ENCODE measurements at regions not wholly inside any gene's neighbourhood (a gene's known extent, or its start where the extent isn't known, plus 50 kb on each side); places are given as distances from the start of the nearest gene placed in this dataset.

DNA sequence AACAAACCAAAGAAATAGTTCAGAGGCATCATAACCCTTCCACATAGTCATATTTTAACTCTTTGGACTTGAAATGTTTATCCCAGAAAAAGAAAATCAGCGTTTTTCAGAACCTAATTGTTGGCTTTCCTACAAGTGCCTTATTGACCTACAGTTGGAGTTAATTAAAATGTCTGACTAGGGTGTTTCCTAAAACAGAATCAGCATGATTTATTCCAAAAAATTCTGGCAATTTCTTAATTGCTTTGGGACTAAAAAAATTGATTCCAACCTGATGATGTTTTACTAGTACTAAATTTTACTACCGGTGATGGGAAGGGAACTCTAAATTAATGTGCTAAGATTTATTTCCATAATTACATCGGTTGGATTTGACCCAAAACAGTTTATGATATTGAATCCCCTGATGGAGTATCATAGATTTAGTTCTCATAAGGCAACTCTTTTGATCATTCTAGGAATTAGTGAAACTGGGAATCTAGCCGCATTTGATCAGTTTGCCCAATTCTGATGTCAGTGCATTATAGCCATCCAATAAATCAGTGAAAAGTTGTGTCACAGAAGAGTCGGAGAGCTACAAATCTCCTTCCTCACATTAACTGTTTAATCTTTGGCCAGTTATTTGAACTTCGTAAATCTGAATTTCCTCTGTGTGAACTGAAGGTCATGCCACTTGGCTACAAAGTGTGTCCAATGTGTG, 134.3 kb upstream of the DSEL start:
- no peaks in the 10 kb centered on the region for H3K4me1 ChIP-seq (ENCODE audit: low read length)
- TF ChIP-seq, protein P1, sequence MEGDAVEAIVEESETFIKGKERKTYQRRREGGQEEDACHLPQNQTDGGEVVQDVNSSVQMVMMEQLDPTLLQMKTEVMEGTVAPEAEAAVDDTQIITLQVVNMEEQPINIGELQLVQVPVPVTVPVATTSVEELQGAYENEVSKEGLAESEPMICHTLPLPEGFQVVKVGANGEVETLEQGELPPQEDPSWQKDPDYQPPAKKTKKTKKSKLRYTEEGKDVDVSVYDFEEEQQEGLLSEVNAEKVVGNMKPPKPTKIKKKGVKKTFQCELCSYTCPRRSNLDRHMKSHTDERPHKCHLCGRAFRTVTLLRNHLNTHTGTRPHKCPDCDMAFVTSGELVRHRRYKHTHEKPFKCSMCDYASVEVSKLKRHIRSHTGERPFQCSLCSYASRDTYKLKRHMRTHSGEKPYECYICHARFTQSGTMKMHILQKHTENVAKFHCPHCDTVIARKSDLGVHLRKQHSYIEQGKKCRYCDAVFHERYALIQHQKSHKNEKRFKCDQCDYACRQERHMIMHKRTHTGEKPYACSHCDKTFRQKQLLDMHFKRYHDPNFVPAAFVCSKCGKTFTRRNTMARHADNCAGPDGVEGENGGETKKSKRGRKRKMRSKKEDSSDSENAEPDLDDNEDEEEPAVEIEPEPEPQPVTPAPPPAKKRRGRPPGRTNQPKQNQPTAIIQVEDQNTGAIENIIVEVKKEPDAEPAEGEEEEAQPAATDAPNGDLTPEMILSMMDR (IDR thresholded peaks at IDR 0.05; ENCODE audit: low read depth, low read length) = no peak
- no peak for TF ChIP-seq EZH2phosphoT487 (IDR thresholded peaks at IDR 0.05; ENCODE audit: low read depth)
- H3K4me3 ChIP-seq (ENCODE audit: low read length) = no peak overlapping the region
- no peaks in the 10 kb centered on the region for H3K36me3 ChIP-seq (replicated peaks; ENCODE audit: low read depth, low read length)
- H3K9ac ChIP-seq (ENCODE audit: low read length) = no peak overlapping the region
- H2AFZ ChIP-seq (ENCODE audit: low read depth, low read length) = peak overlapping the region; percentile 15; the same call in 1 of the 2 replicates
- no peak overlapping the region for H3K27ac ChIP-seq (ENCODE audit: low read length)
- H3K79me2 ChIP-seq (ENCODE audit: low read length) = no peaks in the 10 kb centered on the region
- no peaks in the 10 kb centered on the region for H3K27me3 ChIP-seq (ENCODE audit: low read depth, low read length)
- no peak overlapping the region for H3K4me2 ChIP-seq (ENCODE audit: low read length)
- H4K20me1 ChIP-seq (ENCODE audit: insufficient read depth, low read length) = no peaks in the 10 kb centered on the region
- no peaks in the 10 kb centered on the region for H3K9me3 ChIP-seq (ENCODE audit: insufficient read depth, low read length)

DNA sequence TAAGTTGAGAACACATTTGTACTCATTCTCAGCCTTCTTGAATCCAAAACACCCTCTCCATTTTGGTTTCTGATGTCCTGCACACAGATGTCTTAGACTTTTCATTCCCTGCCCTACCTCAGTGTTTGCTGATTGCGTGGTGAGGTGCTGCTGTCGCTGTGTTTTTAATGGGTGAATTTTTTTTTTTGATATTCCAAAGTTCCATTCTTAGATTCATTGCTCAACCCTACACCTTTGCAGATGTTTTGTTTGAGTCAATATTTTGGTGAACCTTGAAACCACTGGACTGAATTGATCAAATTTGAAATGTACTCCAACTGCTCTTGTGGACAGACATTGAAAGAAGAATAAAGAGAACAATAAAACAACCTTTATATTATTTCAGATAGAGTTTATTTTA, 130.4 kb upstream of the DSEL start:
- Histone ChIP-seq H3K36me3 (replicated peaks; ENCODE audit: low read depth, low read length) (no peaks in the 10 kb centered on the region), H2AFZ (ENCODE audit: low read depth, low read length) (no peak overlapping the region), H3K9ac (ENCODE audit: low read length) (no peak overlapping the region), H3K79me2 (ENCODE audit: low read length) (no peaks in the 10 kb centered on the region), H3K27me3 (ENCODE audit: low read depth, low read length) (no peaks in the 10 kb centered on the region), H3K9me3 (ENCODE audit: insufficient read depth, low read length) (no peaks in the 10 kb centered on the region; the same call in 1 of the 2 replicates), H3K4me2 (ENCODE audit: low read length) (no peak overlapping the region), H3K27ac (ENCODE audit: low read length) (no peak overlapping the region), H3K4me1 (ENCODE audit: low read length) (no peaks in the 10 kb centered on the region), H4K20me1 (ENCODE audit: insufficient read depth, low read length) (no peaks in the 10 kb centered on the region), H3K4me3 (ENCODE audit: low read length) (no peak overlapping the region)
- no peak for TF ChIP-seq EZH2phosphoT487 (IDR thresholded peaks at IDR 0.05; ENCODE audit: low read depth)
- TF ChIP-seq, protein P1 (IDR thresholded peaks at IDR 0.05; ENCODE audit: low read depth, low read length) = no peak

DNA sequence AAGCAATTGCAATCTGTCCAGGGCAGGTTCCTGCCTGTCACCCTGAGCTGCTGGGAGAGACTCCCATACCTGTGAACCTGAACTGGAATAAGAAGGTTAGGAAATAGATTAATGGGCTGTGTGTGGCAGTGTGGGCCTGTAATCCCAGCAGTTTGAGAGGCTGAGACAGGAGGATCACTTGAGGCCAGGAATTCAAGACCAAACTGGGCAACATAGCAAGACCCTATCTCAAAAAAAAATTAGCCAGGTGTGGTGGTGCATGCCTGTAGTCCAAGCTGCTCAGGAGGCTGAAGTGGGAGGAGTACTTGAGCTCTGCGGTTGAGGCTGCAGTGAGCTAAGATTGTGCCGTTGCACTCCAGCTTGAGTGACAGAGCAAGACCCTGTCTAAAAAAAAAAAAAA, 127.7 kb upstream of the DSEL start:
- no peaks in the 10 kb centered on the region for H3K27me3 ChIP-seq (ENCODE audit: low read depth, low read length)
- H3K4me3 ChIP-seq (ENCODE audit: low read length) = no peak overlapping the region
- no peaks in the 10 kb centered on the region for H3K79me2 ChIP-seq (ENCODE audit: low read length)
- no peak overlapping the region for H3K27ac ChIP-seq (ENCODE audit: low read length)
- H2AFZ ChIP-seq (ENCODE audit: low read depth, low read length) = no peak overlapping the region
- H3K4me2 ChIP-seq (ENCODE audit: low read length) = no peak overlapping the region
- H3K4me1 ChIP-seq (ENCODE audit: low read length) = no peaks in the 10 kb centered on the region
- TF ChIP-seq, protein P1 (IDR thresholded peaks at IDR 0.05; ENCODE audit: low read depth, low read length) = no peak
- no peak for TF ChIP-seq EZH2phosphoT487 (IDR thresholded peaks at IDR 0.05; ENCODE audit: low read depth)
- no peaks in the 10 kb centered on the region; the same call in 1 of the 2 replicates for H3K9me3 ChIP-seq (ENCODE audit: insufficient read depth, low read length)
- H3K36me3 ChIP-seq (replicated peaks; ENCODE audit: low read depth, low read length) = no peaks in the 10 kb centered on the region
- no peaks in the 10 kb centered on the region for H4K20me1 ChIP-seq (ENCODE audit: insufficient read depth, low read length)
- no peak overlapping the region for H3K9ac ChIP-seq (ENCODE audit: low read length)

DNA sequence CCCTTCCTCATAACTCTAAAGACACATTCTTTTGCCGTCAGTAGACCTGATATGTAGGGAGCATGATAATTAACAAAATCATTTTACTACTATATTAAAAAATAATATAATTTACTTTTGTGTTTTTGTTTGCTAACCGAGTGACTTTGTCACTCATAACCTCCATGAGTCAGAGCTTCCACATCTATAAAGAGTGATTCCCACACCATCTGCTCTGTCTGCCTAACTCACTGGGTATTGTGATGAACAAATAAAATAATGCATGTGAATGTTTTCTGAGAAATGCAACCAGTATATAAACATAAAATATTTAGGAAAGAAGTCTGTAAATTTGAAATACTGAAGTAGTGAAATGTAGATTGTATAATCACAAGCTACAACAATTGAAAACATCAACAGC, 123.4 kb upstream of the DSEL start:
- Histone ChIP-seq H3K4me2 (ENCODE audit: low read length) (no peak overlapping the region), H3K27ac (ENCODE audit: low read length) (no peak overlapping the region), H3K79me2 (ENCODE audit: low read length) (no peaks in the 10 kb centered on the region), H3K27me3 (ENCODE audit: low read depth, low read length) (no peaks in the 10 kb centered on the region), H4K20me1 (ENCODE audit: insufficient read depth, low read length) (no peaks in the 10 kb centered on the region), H3K9ac (ENCODE audit: low read length) (no peak overlapping the region), H2AFZ (ENCODE audit: low read depth, low read length) (no peak overlapping the region), H3K4me3 (ENCODE audit: low read length) (no peak overlapping the region), H3K9me3 (ENCODE audit: insufficient read depth, low read length) (no peaks in the 10 kb centered on the region), H3K36me3 (replicated peaks; ENCODE audit: low read depth, low read length) (no peaks in the 10 kb centered on the region), H3K4me1 (ENCODE audit: low read length) (no peaks in the 10 kb centered on the region)
- TF ChIP-seq EZH2phosphoT487 (IDR thresholded peaks at IDR 0.05; ENCODE audit: low read depth) = no peak
- TF ChIP-seq, protein P1 (IDR thresholded peaks at IDR 0.05; ENCODE audit: low read depth, low read length) = no peak

All from OCI-LY3 (cell line).